Left hindlimb (tissue), 1 donor: ENCODE measurements at regions not wholly inside any gene's neighbourhood (a gene's known extent, or its start where the extent isn't known, plus 50 kb on each side); places are given as distances from the start of the nearest gene placed in this dataset.

ENCODE experiments used
- DNase-seq: peaks from one replicate; pipeline ENCODE4 v3.0.0-alpha.2; 2018

- DNase-seq, result no peak
These were observed 438.2 kb downstream of the SLC4A3 start for GRCh38 chr2:220065581-220065980.

- no peak for DNase-seq
These were observed 441.4 kb downstream of the SLC4A3 start for GRCh38 chr2:220068846-220069245.

GRCh38 chr2:220070349-220070748 is 442.9 kb downstream of the SLC4A3 start:
- no peak for DNase-seq

GRCh38 chr2:220071696-220072095 is 444.3 kb downstream of the SLC4A3 start:
- no peak for DNase-seq

GRCh38 chr2:220072669-220073220 is 445.3 kb downstream of the SLC4A3 start:
- no peak for DNase-seq

- no peak for DNase-seq
These were observed 448.4 kb downstream of the SLC4A3 start for GRCh38 chr2:220075835-220076234.

- peak; percentile 37 for DNase-seq
These were observed 449.3 kb downstream of the SLC4A3 start for GRCh38 chr2:220076734-220077133.

GRCh38 chr2:220077488-220077887 is 450.1 kb downstream of the SLC4A3 start:
- DNase-seq, result peak; percentile 42

GRCh38 chr2:220078439-220078838 is 451.0 kb downstream of the SLC4A3 start:
- DNase-seq, result peak; percentile 37

- no peak for DNase-seq
These were observed 452.2 kb downstream of the SLC4A3 start for GRCh38 chr2:220079595-220079994.

GRCh38 chr2:220081171-220081570 is 453.7 kb downstream of the SLC4A3 start:
- no peak for DNase-seq

GRCh38 chr2:220090050-220090449 is 462.6 kb downstream of the SLC4A3 start:
- DNase-seq, result no peak

GRCh38 chr2:220096406-220096805 is 469.0 kb downstream of the SLC4A3 start:
- DNase-seq, result no peak

- DNase-seq, result peak; percentile 47
These were observed 474.6 kb downstream of the SLC4A3 start for GRCh38 chr2:220101980-220102379.

GRCh38 chr2:220103596-220103995 is 476.2 kb downstream of the SLC4A3 start:
- DNase-seq, result no peak

GRCh38 chr2:220104871-220105351 is 477.5 kb downstream of the SLC4A3 start:
- DNase-seq, result peak; percentile 55

GRCh38 chr2:220106065-220106464 is 478.6 kb downstream of the SLC4A3 start:
- DNase-seq, result no peak

- no peak for DNase-seq
These were observed 480.0 kb downstream of the SLC4A3 start for GRCh38 chr2:220107380-220107791.

- DNase-seq, result no peak
These were observed 487.0 kb downstream of the SLC4A3 start for GRCh38 chr2:220114443-220114842.

GRCh38 chr2:220117025-220117424 is 489.6 kb downstream of the SLC4A3 start:
- DNase-seq, result no peak

- DNase-seq, result no peak
These were observed 492.6 kb downstream of the SLC4A3 start for GRCh38 chr2:220120041-220120440.

GRCh38 chr2:220123751-220124150 is 496.3 kb downstream of the SLC4A3 start:
- no peak for DNase-seq

- DNase-seq, result no peak
These were observed 498.1 kb downstream of the SLC4A3 start for GRCh38 chr2:220125551-220125950.

GRCh38 chr2:220127311-220127710 is 499.9 kb downstream of the SLC4A3 start:
- DNase-seq, result no peak

GRCh38 chr2:220127876-220128275 is 500.4 kb downstream of the SLC4A3 start:
- DNase-seq, result no peak
